Activated CD8-positive, alpha-beta memory T cell treated with anti-CD3 and anti-CD28 coated beads for 4 hours (primary cell): ENCODE measurements at regions not wholly inside any gene's neighbourhood (a gene's known extent, or its start where the extent isn't known, plus 50 kb on each side); places are given as distances from the start of the nearest gene placed in this dataset.

Source experiments
- DNase-seq, 2 donors: peaks; one replicate each; pipeline ENCODE4 v3.0.0-alpha.2; 2020; ENCODE audit warnings: low read depth in 2 of 2

GRCh38 chr2:126480033-126480432 lies 175.9 kb upstream of the GYPC start:
- no peak for DNase-seq

- DNase-seq: no peak
Observed at GRCh38 chr2:126482582-126483464, 173.1 kb upstream of the GYPC start.

- no peak for DNase-seq
Observed at GRCh38 chr2:126494593-126494992, 161.4 kb upstream of the GYPC start.

- no peak for DNase-seq
Observed at GRCh38 chr2:126495189-126495588, 160.8 kb upstream of the GYPC start.

- no peak for DNase-seq
Observed at GRCh38 chr2:126496493-126496892, 159.5 kb upstream of the GYPC start.

GRCh38 chr2:126503476-126503875 lies 152.5 kb upstream of the GYPC start:
- DNase-seq: no peak

GRCh38 chr2:126504949-126505348 lies 151.0 kb upstream of the GYPC start:
- DNase-seq: no peak

- no peak for DNase-seq
Observed at GRCh38 chr2:126506786-126507185, 149.2 kb upstream of the GYPC start.

- no peak for DNase-seq
Observed at GRCh38 chr2:126507425-126507911, 148.5 kb upstream of the GYPC start.

GRCh38 chr2:126510356-126510755 lies 145.6 kb upstream of the GYPC start:
- no peak for DNase-seq

GRCh38 chr2:126510960-126511359 lies 145.0 kb upstream of the GYPC start:
- DNase-seq: no peak

GRCh38 chr2:126512026-126512425 lies 143.9 kb upstream of the GYPC start:
- no peak for DNase-seq

GRCh38 chr2:126513033-126513432 lies 142.9 kb upstream of the GYPC start:
- DNase-seq: no peak

GRCh38 chr2:126515471-126515870 lies 140.5 kb upstream of the GYPC start:
- no peak for DNase-seq

GRCh38 chr2:126518196-126518595 lies 137.8 kb upstream of the GYPC start:
- no peak for DNase-seq

- DNase-seq: peak; percentile 17 to 57
Observed at GRCh38 chr2:126527836-126528490, 128.0 kb upstream of the GYPC start.

- DNase-seq: no peak
Observed at GRCh38 chr2:126531029-126531428, 124.9 kb upstream of the GYPC start.

GRCh38 chr2:126534478-126534877 lies 121.5 kb upstream of the GYPC start:
- DNase-seq: no peak

GRCh38 chr2:126535408-126535807 lies 120.5 kb upstream of the GYPC start:
- DNase-seq: no peak

GRCh38 chr2:126536605-126537200 lies 119.3 kb upstream of the GYPC start:
- no peak for DNase-seq

GRCh38 chr2:126539101-126539500 lies 116.9 kb upstream of the GYPC start:
- no peak for DNase-seq

GRCh38 chr2:126542247-126542646 lies 113.7 kb upstream of the GYPC start:
- DNase-seq: no peak

GRCh38 chr2:126543081-126543480 lies 112.9 kb upstream of the GYPC start:
- DNase-seq: no peak
